Amygdala (tissue), 56 donors: ENCODE measurements at regions not wholly inside any gene's neighbourhood (a gene's known extent, or its start where the extent isn't known, plus 50 kb on each side); places are given as distances from the start of the nearest gene placed in this dataset.
"Not testable (repeated sequence)": the region's sequence is repeated elsewhere in the genome, so short reads cannot be mapped to it uniquely, and the experiment has no call there.

Source experiments
- DNase-seq, 56 donors: peaks; one replicate each; lab custom pipeline; 2025; lab: John Stamatoyannopoulos, UW

DNA sequence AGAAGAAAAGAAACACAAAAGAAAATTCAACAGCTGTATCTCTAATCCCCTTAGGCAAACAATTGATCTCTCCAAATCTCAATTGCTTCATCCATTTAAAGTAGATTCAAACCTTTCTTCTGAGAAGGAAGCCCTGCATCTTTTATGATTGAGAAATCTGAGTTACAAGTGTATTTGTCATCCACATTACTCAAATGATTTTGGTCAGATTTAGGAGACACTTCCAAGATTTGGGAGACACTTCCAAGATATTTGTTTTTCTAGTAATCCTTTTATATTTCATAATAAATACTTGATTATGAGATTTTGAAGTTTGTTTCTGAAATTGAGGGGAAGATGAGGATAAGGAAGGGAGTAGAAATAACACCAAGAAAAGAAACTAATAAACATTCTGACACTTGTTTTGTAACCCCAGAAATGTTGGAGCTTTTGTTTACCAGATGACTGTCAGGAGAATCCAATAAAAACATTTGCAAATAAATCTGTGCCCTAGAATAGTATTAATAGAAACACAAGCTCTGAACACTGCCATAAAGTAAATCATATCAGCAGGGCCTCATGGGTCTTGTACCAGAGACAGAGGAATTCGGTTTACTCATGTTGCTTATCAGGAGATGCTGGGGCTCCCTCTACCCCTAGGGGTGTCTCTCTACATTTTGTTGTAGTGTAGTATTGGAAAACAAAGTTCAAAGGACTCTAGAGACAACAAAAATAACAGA, 314.3 kb upstream of the NT5E start:
- DNase-seq = no peak

GRCh38 chr6:85134172-85134571, 315.7 kb upstream of the NT5E start:
- DNase-seq = no peak

DNA sequence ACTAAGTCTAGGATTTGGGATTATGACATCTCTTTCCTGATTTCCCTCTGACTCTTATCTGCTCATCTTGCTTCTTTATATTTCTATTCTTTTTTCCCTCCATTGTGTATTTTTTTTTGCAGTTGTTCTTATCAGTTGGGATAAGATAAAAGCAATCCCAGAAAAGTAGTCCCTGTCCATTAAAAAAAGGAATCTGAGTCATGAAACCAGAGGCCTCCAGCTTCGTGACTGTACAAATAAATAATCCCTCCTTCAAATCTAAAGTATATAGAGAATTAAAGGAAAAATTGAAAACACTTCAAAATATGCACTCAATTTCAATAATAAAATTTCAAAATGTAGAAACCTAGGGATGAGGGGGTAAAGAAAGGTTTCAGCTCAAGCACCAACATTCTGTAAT, 317.8 kb upstream of the NT5E start:
- no peak for DNase-seq

DNA sequence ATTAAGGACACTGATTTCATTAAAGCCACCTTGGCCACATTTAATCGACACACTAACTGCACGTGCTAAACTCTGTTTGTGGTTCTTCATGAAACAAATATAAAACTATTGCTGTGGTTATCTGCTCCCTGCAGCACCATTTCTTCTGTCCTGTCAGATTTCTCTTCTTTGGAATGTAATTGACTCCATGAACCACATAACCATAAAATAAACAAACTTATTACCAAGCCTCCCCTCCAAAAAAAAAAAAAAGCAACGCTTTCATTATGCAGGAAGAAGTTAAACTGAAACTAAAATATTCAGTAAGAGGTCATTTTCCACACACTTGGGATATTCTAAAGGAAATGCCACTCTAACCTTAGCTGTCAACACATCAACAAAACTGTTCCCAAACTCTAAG, 319.1 kb upstream of the NT5E start:
- no peak for DNase-seq

- DNase-seq = no peak
Measured at GRCh38 chr6:85129881-85130280, 320.0 kb upstream of the NT5E start.

GRCh38 chr6:85128781-85129180, 321.1 kb upstream of the NT5E start:
- no peak for DNase-seq

DNA sequence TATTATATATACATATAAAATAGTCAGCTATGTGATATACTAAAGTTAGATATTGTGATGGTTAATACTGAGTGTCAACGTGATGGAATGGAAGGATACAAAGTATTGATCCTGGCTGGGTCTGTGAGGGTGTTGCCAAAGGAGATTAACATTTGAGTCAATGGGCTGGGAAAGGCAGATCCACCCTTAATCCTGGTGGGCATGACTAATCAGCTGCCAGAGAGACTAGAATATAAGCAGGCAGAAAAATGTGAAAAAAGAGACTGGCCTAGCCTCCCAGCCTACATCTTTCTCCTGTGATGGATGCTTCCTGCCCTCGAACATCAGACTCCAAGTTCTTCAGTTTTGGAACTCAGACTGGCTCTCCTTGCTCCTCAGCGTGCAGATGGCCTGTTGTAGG, 321.6 kb upstream of the NT5E start:
- DNase-seq = not testable (repeated sequence)

- DNase-seq = no peak
Measured at GRCh38 chr6:85127696-85128243, 322.1 kb upstream of the NT5E start.

DNA sequence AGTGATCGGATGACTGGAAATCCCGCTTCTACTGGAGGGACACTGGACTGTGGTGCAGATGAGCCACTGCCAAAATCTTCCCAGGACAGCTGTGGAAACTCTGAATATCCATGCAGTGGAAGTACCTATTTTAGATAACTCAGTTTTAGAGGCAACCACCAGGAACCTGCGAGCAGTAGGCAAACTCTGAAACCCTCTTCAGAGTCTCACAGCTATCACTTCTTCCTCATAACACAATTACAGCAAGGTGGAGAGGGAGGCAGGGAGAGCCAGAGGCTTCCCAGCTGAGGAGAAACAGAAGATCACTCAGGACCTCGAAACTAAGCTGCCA, 322.8 kb upstream of the NT5E start:
- no peak for DNase-seq

GRCh38 chr6:85126485-85127167, 323.3 kb upstream of the NT5E start:
- DNase-seq = peak in 31 of 56 donors; percentile 1 to 57 (median 6)

DNA sequence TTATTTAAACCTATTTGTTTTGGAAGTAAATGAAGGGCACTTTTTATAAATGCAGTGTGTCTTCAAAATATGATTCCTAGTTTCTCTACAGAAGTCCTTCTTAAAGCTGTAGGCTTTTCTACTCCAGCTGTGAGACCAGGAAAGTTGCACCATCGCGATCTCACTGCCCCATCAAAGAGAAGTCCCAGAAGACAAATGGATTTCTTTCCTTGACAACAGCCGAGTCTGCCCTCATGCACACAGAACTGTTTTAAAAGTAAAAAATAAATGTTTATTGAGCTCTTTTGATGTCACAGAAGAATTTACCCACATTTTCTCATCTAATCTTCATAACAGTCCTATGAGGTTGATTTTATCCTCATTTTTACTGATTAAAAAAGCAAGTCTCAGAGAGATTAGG, 324.4 kb upstream of the NT5E start:
- no peak for DNase-seq

DNA sequence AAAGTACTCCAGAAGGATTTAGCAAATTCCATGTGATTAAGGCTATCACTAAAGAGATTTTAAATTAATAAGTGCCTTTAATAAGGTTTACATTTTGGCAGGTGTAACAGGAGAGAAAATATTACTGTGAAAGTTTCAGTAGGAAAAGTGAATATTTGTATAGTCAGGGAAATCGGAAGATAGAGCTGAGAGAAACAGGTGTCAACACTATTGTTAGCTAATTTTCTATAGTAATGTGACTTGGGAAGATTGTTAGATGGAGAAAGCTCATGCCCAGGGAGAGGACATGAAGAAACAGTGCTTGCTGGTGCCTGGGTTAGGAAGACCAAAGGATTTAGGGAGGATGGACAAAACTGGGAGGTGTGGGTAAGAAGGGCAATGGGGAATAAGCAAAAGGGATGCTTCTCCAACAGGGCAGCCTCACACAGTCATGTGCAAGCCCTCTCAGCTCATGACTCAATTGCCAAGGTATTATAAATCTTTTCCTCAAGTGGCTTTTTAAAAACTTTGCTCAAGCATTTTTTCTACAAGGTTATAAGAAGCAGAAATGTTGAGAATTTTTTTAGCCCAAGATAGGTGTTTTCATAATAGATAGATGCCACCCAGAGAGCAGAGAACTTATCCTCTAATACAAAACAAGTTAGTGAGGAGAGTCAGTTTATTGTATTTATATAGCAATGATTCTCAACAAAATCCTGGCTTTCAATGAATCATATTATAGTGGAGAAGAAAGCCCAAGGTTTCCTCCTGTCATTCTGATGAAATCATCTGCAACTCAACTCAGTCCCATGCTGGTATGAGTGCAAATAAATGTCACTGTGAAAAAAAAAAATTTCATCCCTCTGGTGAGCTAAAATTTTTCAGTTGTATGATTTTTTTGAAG, 325.2 kb upstream of the NT5E start:
- no peak for DNase-seq

- no peak for DNase-seq
Measured at GRCh38 chr6:85121158-85121557, 328.7 kb upstream of the NT5E start.

DNA sequence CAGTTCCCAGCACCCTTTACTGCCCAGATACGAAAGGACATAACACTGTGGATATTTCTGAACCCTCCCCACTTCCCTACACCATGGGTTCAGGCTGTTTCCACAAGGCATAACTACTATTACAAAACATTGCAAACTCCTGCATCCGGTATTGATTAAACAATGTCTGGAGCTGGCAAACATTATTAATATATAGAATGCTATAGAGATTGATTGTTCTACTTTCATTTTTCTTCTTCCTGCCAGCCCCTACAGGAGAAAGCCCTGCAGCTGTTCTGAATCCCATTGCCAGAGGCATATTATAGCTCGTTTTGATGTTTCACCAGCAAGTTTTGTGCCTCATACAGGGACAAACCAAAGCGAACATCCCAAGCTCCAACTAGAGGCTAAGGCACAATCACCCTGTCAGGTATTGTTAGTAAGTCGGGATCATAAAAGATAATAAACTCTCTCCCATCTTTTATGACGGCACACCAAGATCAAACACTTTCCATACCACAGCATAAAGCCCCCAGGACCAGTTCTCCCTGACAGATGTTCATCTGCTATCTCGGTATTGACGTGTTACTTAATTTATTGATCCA, 331.1 kb upstream of the NT5E start:
- no peak for DNase-seq

DNA sequence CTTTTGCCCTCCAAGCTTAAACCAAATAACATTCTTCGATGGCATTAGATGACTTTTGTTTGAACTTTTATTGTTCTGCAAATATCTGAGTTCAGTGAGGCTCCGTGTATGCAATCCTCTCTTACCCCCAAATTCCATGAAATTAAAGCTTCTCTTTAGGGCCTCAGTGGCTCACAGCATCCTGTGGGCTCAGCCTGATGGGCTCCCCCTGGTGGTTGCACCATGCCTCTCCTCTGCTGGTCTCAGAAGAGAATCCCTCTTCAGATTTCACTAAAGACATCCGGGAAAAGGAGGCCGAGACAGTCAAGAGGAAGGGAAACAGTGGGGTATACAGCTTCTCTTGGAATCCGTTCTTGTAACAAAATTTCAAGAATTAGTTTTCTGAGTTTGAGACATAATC, 331.6 kb upstream of the NT5E start:
- DNase-seq = no peak

DNA sequence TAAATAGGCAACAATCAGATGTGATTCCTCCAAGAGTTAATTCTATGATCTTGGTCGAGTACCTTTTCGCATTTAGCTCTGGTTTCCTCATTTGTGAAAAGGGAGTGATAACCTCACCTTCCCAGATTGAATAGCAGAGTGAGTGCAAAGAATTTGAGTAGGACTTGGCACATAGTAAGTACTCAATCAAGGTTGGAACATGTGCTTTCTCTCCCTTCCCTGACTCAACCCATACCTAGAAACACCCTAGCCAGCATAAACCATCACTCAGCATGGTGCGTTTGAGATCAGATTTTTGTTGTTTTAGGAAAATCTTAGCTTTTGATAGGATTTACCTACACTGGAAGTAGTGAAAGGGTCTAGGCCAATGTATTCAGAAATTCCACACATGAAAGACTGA, 333.4 kb upstream of the NT5E start:
- DNase-seq = no peak

DNA sequence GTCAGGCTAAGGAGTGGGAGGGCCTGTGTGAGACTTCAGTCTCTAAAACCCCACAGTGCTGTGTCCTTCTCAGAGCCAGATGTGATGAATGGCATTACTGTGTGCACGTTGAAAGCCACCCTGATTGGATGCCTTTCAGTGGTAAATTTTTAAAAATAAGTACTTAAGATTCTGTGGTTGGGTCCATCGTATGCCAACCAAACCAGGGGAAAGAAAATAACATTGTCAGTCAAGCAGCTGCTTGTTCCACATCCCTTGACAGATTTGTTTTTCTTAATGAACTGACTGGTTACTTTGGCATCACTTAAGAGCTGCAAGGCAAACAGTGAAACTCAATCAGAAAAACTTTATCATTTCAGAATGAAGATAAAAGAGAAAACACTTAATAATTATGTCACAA, 334.0 kb upstream of the NT5E start:
- DNase-seq = no peak

DNA sequence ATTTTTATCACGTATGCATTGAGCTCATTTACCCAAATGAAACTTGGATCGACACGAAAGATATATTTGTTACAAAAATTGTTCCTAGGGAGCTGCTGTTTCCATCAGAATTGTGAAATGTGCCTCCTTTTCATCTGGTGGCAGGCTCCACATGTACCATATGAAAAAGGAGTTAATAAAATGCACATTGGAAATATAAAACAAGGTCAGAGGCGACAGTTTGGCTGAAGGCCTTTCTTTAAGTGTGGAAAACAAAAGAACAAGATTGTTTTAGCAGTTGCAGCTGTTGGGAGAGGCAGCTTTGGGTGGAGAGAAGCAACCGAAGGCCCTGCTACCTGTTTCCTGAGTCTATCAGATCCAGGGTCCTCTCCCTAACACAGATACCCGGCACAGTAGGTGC, 334.5 kb upstream of the NT5E start:
- DNase-seq = no peak

DNA sequence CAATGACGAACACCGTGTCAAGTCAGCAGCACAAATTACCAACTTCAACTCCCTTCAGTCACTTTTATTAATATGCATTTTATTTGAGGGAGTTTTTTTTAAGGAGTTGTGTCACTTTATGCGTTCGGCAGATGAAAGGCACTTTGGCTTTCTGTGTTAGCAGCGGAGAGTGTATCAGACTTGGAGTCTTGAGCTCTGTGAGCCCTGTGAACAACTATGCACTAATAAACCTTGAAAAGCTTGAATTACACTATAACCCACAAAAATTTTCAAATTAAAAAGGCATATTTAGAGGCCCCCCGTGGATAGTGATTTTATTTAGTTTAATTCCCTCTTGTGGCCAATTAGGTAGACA, 335.3 kb upstream of the NT5E start:
- DNase-seq = no peak

DNA sequence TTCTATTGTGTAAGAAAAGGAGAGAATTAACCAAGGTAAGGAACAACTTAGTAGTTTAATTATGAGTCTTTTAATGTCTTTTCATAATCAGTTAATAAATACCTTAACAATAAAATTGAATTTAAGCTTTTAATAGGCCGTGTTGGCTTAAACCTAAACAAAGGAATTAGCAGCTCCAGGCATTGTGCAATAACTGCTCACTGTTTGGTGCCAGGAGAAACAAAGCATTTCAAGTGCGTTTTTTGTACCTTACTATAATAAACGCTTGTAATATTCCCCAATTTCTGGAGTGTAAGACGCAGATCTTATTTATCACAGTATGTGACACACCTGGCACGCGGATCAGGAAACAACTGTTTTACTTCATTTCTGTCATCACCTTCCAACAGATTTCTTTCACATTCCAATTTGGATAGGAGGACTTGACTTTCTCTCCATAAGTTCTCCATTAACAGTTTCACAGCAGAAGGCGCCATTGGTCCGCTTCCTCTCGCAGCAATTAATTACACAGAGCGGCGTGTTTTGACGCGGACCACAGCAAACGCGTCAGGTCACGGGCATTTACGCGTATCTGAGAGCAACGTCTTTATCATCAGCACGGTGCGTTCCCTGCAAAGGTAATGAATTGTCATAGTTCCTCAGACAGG, 335.8 kb upstream of the NT5E start:
- no peak for DNase-seq

DNA sequence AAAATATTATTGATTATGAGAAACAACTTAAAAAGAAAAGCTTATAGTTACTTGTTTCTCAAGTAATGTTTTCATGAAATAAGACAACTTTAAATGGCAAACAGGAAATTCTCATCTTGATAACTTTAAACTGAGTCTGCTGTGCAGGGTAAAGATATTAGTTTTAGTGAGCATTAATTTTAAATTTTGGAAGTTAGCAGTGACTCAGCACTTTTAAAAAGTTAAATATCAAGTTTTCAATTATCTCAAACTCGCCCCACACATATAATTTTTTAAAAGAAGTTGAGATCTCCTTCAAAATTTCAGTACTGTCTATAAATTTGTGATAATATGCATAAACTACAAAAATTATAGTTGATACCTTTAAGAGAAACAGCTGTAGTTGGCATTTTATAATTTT, 337.3 kb upstream of the NT5E start:
- DNase-seq = no peak
